Stomach (tissue), 8 donors: ENCODE measurements at regions not wholly inside any gene's neighbourhood (a gene's known extent, or its start where the extent isn't known, plus 50 kb on each side); places are given as distances from the start of the nearest gene placed in this dataset.

Source experiments
- DNase-seq, 2 donors: peaks; one replicate each; pipeline versions ENCODE4 v3.0.0 to v3.0.0-alpha.2; 2013 to 2019
- H3K27ac ChIP-seq, 5 donors: fragments of 200-600 bp in 4 of 5; sonication (generic) in 4 of 5; one replicate each; pipeline ENCODE4 v1.5.1; 2013 to 2019; ENCODE audit warnings: mild to moderate bottlenecking in 1 of 5, moderate library complexity in 1 of 5
- H3K27me3 ChIP-seq, 3 donors: fragments of 200-600 bp; sonication (generic); one replicate each; pipeline ENCODE4 v1.5.1; 2017 to 2019; ENCODE audit warnings: mixed run types in 1 of 3
- H3K36me3 ChIP-seq, 4 donors: fragments of 200-600 bp; sonication (generic); 1 replicate in 3 of 4; 2 replicates in 1 of 4; pipeline ENCODE4 v1.5.1; 2016 to 2019
- H3K4me1 ChIP-seq, 4 donors: fragments of 200-600 bp; sonication (generic); one replicate each; pipeline ENCODE4 v1.5.1; 2016 to 2019
- H3K4me3 ChIP-seq, 4 donors: fragments of 200-600 bp; sonication (generic) in 3 of 4; one replicate each; pipeline ENCODE4 v1.5.1; 2016 to 2019; ENCODE audit warnings: mild to moderate bottlenecking in 1 of 4
- H3K9me3 ChIP-seq, 4 donors: fragments of 200-600 bp; sonication (generic); one replicate each; pipeline ENCODE4 v1.5.1; 2016 to 2019
- EP300 ChIP-seq: sonication (generic); formaldehyde crosslinking; IDR thresholded peaks from one replicate; pipeline ENCODE4 v1.6.1; 2017; ENCODE audit warnings: antibody characterized with exemption
- POLR2A ChIP-seq, 4 donors: fragments of 450-650 bp; IDR thresholded peaks; one replicate each; pipeline ENCODE4 v1.6.1; 2016; ENCODE audit warnings: antibody characterized with exemption in 4 of 4, control low read depth in 2 of 4, mild to moderate bottlenecking in 1 of 4, moderate library complexity in 1 of 4
- POLR2AphosphoS5 ChIP-seq, 3 donors: sonication (generic); formaldehyde crosslinking; IDR thresholded peaks; one replicate each; pipeline ENCODE4 v1.6.1; 2016; ENCODE audit warnings: antibody characterized with exemption in 3 of 3
- WGBS, 5 donors: extraction: QIAGEN DNeasy Blood & Tissue Kit in 3 of 5; methylation state at CpG; one replicate each; pipeline versions ENCODE4 v1.1.5 to v1.1.7; 2013 to 2018; 5-methylcytosine and 5-hydroxymethylcytosine counted together
- intact Hi-C: fragments of 100-400 bp; cut with DNase I; formaldehyde crosslinking; loops from one replicate; pipeline ENCODE4 v1.15.1; 2023; ENCODE audit warnings: low total_unique reads
- TF ChIP-seq, protein P1 (sequence below), 7 experiments: fragments of 450-650 bp in 4 of 7; fragments of 200-600 bp in 3 of 7; sonication (generic) in 3 of 7; IDR thresholded peaks; one replicate each; pipeline ENCODE4 v1.5.1; 2016 to 2019; ENCODE audit warnings: antibody characterized with exemption in 7 of 7, control low read depth in 2 of 7, mild to moderate bottlenecking in 1 of 7
- donor health status: healthy with polysubstance abuse.
- donor health status: Bipolar disorder and iron deficiency.
- donor health status: healthy.

DNA sequence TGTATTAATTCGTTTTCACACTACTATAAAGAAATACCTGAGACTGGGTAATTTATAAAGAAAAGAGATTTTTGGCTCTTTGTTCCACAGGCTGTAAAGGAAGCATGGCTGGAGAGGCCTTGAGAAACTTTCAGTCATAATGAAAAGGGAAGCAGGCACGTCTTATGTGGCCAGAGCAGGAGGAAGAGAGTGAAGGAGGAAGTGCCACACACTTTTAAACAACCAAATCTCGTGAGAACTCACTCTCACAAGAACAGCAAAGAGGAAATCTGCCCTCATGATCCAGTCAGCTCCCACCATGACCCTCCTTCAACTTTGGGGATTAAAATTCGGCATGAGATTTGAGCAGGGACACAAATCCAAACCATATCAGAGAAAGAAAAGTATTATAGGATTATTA, 1255.9 kb upstream of the MIR17HG start:
- WGBS, 5 donors: 17 to 54% (median 32%) methylated on average over 4 of the region's 4 CpGs
- intact Hi-C loops: no loop called here
- Histone ChIP-seq H3K4me3 (no peak overlapping the region), H3K36me3 (no peaks in the 10 kb centered on the region), H3K4me1 (no peaks in the 10 kb centered on the region), H3K27ac (no peak overlapping the region), H3K9me3 (peaks cover 0 to 7% (median 2%) of the 10 kb centered on the region in 4 donors), H3K27me3 (no peaks in the 10 kb centered on the region)
- DNase-seq: no peak
- TF ChIP-seq POLR2AphosphoS5 (IDR thresholded peaks at IDR 0.05): no peak
- no peak for TF ChIP-seq EP300

DNA sequence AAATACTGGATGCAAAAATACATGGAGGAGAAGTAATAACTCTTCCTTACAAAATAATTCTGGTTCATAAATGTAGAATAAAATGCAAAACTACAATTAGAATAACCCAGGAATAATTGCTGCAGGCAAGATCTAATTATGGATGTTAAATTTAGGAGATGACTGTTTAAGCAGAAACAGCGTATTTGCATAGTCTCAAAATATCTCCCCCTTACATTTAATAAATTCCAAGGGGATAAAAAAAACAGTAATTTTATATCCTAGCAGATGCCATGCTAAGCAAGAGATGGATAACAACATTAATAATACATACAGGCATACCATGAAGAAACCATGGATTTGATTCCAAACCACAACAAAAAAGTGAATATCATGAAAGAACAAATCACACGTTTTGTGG, 1253.1 kb upstream of the MIR17HG start:
- Histone ChIP-seq H3K9me3 (peaks cover 0 to 7% (median 2%) of the 10 kb centered on the region in 4 donors), H3K27ac (no peak overlapping the region), H3K4me3 (no peak overlapping the region), H3K4me1 (no peaks in the 10 kb centered on the region), H3K27me3 (no peaks in the 10 kb centered on the region), H3K36me3 (no peaks in the 10 kb centered on the region)
- intact Hi-C loops: no loop called here
- 75 to 87% (median 83%) methylated on average over 2 of the region's 2 CpGs for WGBS, 5 donors
- no peak for DNase-seq
- TF ChIP-seq POLR2AphosphoS5 (IDR thresholded peaks at IDR 0.05): no peak
- TF ChIP-seq, protein P1, sequence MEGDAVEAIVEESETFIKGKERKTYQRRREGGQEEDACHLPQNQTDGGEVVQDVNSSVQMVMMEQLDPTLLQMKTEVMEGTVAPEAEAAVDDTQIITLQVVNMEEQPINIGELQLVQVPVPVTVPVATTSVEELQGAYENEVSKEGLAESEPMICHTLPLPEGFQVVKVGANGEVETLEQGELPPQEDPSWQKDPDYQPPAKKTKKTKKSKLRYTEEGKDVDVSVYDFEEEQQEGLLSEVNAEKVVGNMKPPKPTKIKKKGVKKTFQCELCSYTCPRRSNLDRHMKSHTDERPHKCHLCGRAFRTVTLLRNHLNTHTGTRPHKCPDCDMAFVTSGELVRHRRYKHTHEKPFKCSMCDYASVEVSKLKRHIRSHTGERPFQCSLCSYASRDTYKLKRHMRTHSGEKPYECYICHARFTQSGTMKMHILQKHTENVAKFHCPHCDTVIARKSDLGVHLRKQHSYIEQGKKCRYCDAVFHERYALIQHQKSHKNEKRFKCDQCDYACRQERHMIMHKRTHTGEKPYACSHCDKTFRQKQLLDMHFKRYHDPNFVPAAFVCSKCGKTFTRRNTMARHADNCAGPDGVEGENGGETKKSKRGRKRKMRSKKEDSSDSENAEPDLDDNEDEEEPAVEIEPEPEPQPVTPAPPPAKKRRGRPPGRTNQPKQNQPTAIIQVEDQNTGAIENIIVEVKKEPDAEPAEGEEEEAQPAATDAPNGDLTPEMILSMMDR (IDR thresholded peaks at IDR 0.05): no peak

DNA sequence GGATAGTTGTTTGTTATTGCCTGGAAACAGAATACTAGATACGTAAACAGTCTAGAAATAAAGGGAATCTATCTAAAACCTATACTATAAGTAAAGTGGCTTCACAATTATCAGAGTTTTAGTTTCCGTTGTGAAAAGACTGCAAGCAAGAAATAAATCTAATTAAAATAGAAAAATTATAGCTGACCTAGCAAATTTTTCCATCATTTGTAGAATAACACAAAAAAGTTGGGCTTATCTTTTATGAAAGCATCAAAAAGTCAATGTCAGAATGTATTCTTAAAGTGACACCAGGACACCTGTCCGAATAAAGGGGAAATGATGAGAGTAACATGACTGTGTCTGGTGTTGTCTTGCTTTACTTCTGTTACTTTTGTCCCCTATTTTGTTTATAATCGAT, 1248.9 kb upstream of the MIR17HG start:
- Histone ChIP-seq H3K27me3 (no peaks in the 10 kb centered on the region), H3K4me1 (no peaks in the 10 kb centered on the region), H3K36me3 (no peaks in the 10 kb centered on the region), H3K4me3 (no peak overlapping the region), H3K27ac (no peak overlapping the region), H3K9me3 (peaks cover 0 to 11% (median 6%) of the 10 kb centered on the region in 4 donors)
- DNase-seq: no peak
- WGBS, 5 donors: 81 to 89% (median 86%) methylated on average over 4 of the region's 4 CpGs
- no peak for TF ChIP-seq POLR2AphosphoS5 (IDR thresholded peaks at IDR 0.05)
- TF ChIP-seq EP300: no peak
- TF ChIP-seq, protein P1 (IDR thresholded peaks at IDR 0.05): no peak
- no peak for TF ChIP-seq POLR2A (IDR thresholded peaks at IDR 0.05)
- intact Hi-C loops: no loop called here

DNA sequence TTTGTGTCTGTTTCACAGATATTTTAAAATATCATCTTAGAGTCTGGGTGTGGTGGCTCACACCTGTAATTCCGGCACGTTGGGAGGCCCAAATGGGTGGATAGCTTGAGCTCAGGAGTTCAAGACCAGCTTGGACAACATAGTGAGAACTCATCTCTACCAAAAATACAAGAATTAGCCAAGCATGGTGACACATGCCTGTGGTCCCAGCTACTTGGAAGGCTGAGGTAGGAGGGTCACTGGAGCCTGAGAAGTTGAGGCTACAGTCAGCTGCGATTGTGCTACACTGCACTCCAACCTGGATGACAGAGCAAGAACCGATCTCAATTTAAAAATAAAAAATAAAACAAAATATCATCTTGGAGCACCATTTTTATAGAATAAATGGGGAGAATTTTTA, 1247.6 kb upstream of the MIR17HG start:
- Histone ChIP-seq H3K4me3 (no peak overlapping the region), H3K27ac (no peak overlapping the region), H3K27me3 (no peaks in the 10 kb centered on the region), H3K9me3 (peaks cover 0 to 16% (median 8%) of the 10 kb centered on the region in 4 donors), H3K4me1 (no peaks in the 10 kb centered on the region), H3K36me3 (no peaks in the 10 kb centered on the region)
- 83 to 91% (median 90%) methylated on average over 4 of the region's 4 CpGs for WGBS, 5 donors
- TF ChIP-seq POLR2A (IDR thresholded peaks at IDR 0.05): no peak
- TF ChIP-seq, protein P1 (IDR thresholded peaks at IDR 0.05): no peak
- TF ChIP-seq EP300: no peak
- no peak for TF ChIP-seq POLR2AphosphoS5 (IDR thresholded peaks at IDR 0.05)
- intact Hi-C loops: no loop called here
- no peak for DNase-seq

DNA sequence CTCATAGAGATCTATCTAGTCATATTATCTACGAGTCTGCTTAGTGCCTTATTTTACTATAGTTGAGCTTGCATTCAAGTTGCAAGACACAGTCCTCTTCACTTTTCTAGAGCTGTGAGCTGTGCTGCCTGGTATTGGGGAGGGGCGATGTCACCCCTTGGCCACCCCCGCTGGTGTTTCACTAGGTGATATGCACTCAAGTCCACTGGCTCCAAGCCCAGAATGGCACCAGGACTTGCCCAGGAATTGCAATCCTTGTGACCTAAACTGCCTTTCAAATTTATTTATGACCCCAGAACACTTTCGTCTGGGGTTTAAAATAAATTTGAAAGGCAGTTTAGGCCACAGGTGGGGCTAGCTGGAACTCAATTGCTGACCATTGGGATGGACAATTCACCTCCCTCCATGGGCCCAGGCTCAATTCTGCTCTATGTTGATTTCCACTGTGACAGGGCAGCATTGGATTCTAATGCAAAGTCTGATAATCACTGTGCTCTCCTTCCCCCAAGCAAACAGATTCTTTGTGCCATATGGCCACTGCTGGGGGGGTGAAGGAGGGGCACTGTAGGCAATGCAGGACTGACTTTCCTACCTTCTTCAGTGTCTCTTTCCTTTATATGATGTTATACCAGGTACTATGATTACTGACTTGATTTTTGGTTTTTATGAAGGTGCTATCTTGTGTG, 1244.2 kb upstream of the MIR17HG start:
- 54 to 79% (median 68%) methylated on average over 4 of the region's 4 CpGs for whole genome bisulfite sequencing, 5 donors
- no peak overlapping the region for H3K4me3 ChIP-seq
- H3K36me3 ChIP-seq: no peaks in the 10 kb centered on the region
- H3K9me3 ChIP-seq: peaks cover 0 to 14% (median 7%) of the 10 kb centered on the region in 4 donors
- no peaks in the 10 kb centered on the region for H3K4me1 ChIP-seq
- no peak overlapping the region for H3K27ac ChIP-seq
- intact Hi-C loops: no loop called here
- TF ChIP-seq, protein P1 (IDR thresholded peaks at IDR 0.05): no peak
- TF ChIP-seq POLR2A (IDR thresholded peaks at IDR 0.05) (no peak), POLR2AphosphoS5 (IDR thresholded peaks at IDR 0.05) (no peak), EP300 (no peak)
- no peak for DNase-seq
- H3K27me3 ChIP-seq: no peaks in the 10 kb centered on the region
